ENCODE measurements at regions not wholly inside any gene's neighbourhood (a gene's known extent, or its start where the extent isn't known, plus 50 kb on each side); places are given as distances from the start of the nearest gene placed in this dataset.

- H3K4me1 ChIP-seq (ENCODE audit: insufficient read depth, low read length): no peaks in the 10 kb centered on the region
- H3K9me3 ChIP-seq (ENCODE audit: low read depth, low read length): no peaks in the 10 kb centered on the region
- DNase-seq (ENCODE audit: insufficient read length, low spot score, missing footprints): no peak
- no peaks in the 10 kb centered on the region for H3K36me3 ChIP-seq (ENCODE audit: insufficient read depth, low read length)
- no peak overlapping the region for H3K27ac ChIP-seq (ENCODE audit: low read depth, low read length)
- no peak for TF ChIP-seq CTCF (IDR thresholded peaks at IDR 0.05; ENCODE audit: extremely low read depth, low read depth, low read length)
- no peaks in the 10 kb centered on the region for H3K27me3 ChIP-seq (ENCODE audit: insufficient read depth, low read length)
- H2AFZ ChIP-seq (ENCODE audit: low read length): no peak overlapping the region
- no peaks in the 10 kb centered on the region for H3K79me2 ChIP-seq (ENCODE audit: insufficient read depth, low read length)
- no peak overlapping the region for H3K4me2 ChIP-seq (ENCODE audit: insufficient read depth, low read length)
- no peaks in the 10 kb centered on the region for H4K20me1 ChIP-seq (ENCODE audit: insufficient read depth, low read length)
- H3K4me3 ChIP-seq (ENCODE audit: insufficient read depth, low read length): no peak overlapping the region
Observed at GRCh38 chr14:101207041-101207440, 303.5 kb upstream of the RTL1 start.

- H3K27ac ChIP-seq (ENCODE audit: low read depth, low read length): no peak overlapping the region
- H3K4me1 ChIP-seq (ENCODE audit: insufficient read depth, low read length): no peaks in the 10 kb centered on the region
- H3K4me2 ChIP-seq (ENCODE audit: insufficient read depth, low read length): no peak overlapping the region
- H4K20me1 ChIP-seq (ENCODE audit: insufficient read depth, low read length): no peaks in the 10 kb centered on the region
- H3K79me2 ChIP-seq (ENCODE audit: insufficient read depth, low read length): no peaks in the 10 kb centered on the region
- H3K4me3 ChIP-seq (ENCODE audit: insufficient read depth, low read length): no peak overlapping the region
- H2AFZ ChIP-seq (ENCODE audit: low read length): no peak overlapping the region
- no peaks in the 10 kb centered on the region for H3K27me3 ChIP-seq (ENCODE audit: insufficient read depth, low read length)
- DNase-seq (ENCODE audit: insufficient read length, low spot score, missing footprints): no peak
- H3K9me3 ChIP-seq (ENCODE audit: low read depth, low read length): no peaks in the 10 kb centered on the region
- no peak for TF ChIP-seq CTCF (IDR thresholded peaks at IDR 0.05; ENCODE audit: extremely low read depth, low read depth, low read length)
- H3K36me3 ChIP-seq (ENCODE audit: insufficient read depth, low read length): no peaks in the 10 kb centered on the region
Observed at GRCh38 chr14:101207897-101208296, 304.4 kb upstream of the RTL1 start.

DNA sequence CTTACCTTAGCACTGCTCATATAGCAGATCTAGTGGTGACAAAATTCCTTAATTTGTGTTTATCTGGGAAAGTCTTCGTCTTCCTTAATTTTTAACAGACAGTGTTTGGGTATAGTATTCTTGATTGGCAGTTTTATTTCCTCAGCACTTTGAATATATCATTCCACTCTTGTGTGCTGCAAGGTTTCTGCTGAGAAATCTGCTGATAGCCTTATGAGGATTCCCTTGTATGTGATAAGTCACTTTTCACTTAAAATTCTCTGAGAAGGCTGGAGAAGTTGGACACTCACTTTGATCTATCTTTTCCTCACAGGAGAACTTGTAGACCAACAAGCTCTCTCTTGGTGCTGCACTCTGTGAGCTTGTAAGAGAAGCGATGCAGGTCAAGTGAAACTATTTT is 306.1 kb upstream of the RTL1 start:
- Histone ChIP-seq H3K4me2 (ENCODE audit: insufficient read depth, low read length) (no peak overlapping the region), H2AFZ (ENCODE audit: low read length) (no peak overlapping the region), H3K79me2 (ENCODE audit: insufficient read depth, low read length) (no peaks in the 10 kb centered on the region), H3K27ac (ENCODE audit: low read depth, low read length) (no peak overlapping the region), H3K36me3 (ENCODE audit: insufficient read depth, low read length) (no peaks in the 10 kb centered on the region), H3K27me3 (ENCODE audit: insufficient read depth, low read length) (no peaks in the 10 kb centered on the region), H3K4me3 (ENCODE audit: insufficient read depth, low read length) (no peak overlapping the region), H4K20me1 (ENCODE audit: insufficient read depth, low read length) (no peaks in the 10 kb centered on the region), H3K4me1 (ENCODE audit: insufficient read depth, low read length) (no peaks in the 10 kb centered on the region), H3K9me3 (ENCODE audit: low read depth, low read length) (no peaks in the 10 kb centered on the region)
- TF ChIP-seq CTCF (IDR thresholded peaks at IDR 0.05; ENCODE audit: extremely low read depth, low read depth, low read length): no peak
- DNase-seq (ENCODE audit: insufficient read length, low spot score, missing footprints): no peak

GRCh38 chr14:101215266-101215665 is 311.7 kb upstream of the RTL1 start:
- Histone ChIP-seq H3K4me2 (ENCODE audit: insufficient read depth, low read length) (no peak overlapping the region), H3K36me3 (ENCODE audit: insufficient read depth, low read length) (no peaks in the 10 kb centered on the region), H4K20me1 (ENCODE audit: insufficient read depth, low read length) (no peaks in the 10 kb centered on the region), H3K27ac (ENCODE audit: low read depth, low read length) (no peak overlapping the region), H3K27me3 (ENCODE audit: insufficient read depth, low read length) (no peaks in the 10 kb centered on the region), H3K4me1 (ENCODE audit: insufficient read depth, low read length) (no peaks in the 10 kb centered on the region), H3K4me3 (ENCODE audit: insufficient read depth, low read length) (no peak overlapping the region), H3K9me3 (ENCODE audit: low read depth, low read length) (no peaks in the 10 kb centered on the region), H2AFZ (ENCODE audit: low read length) (no peak overlapping the region), H3K79me2 (ENCODE audit: insufficient read depth, low read length) (no peaks in the 10 kb centered on the region)
- no peak for DNase-seq (ENCODE audit: insufficient read length, low spot score, missing footprints)
- TF ChIP-seq CTCF (IDR thresholded peaks at IDR 0.05; ENCODE audit: extremely low read depth, low read depth, low read length): no peak
